ENCODE measurements at regions not wholly inside any gene's neighbourhood (a gene's known extent, or its start where the extent isn't known, plus 50 kb on each side); places are given as distances from the start of the nearest gene placed in this dataset.

- Histone ChIP-seq H3K9me3 (ENCODE audit: insufficient read depth, low read depth, low read length) (peaks cover 15% of the 10 kb centered on the region), H3K4me3 (ENCODE audit: low read length) (no peak overlapping the region), H3K9ac (ENCODE audit: low read depth, low read length) (no peak overlapping the region), H3K36me3 (ENCODE audit: insufficient read depth, low read depth, low read length) (no peaks in the 10 kb centered on the region), H3K4me1 (ENCODE audit: insufficient read depth, low read length) (no peaks in the 10 kb centered on the region), H3K27me3 (ENCODE audit: insufficient read depth, low read length) (no peaks in the 10 kb centered on the region), H3K27ac (ENCODE audit: low read length) (no peak overlapping the region)
These were observed 410.9 kb upstream of the PROK2 start for GRCh38 chr3:72195895-72196294.

- no peaks in the 10 kb centered on the region for H3K4me1 ChIP-seq (ENCODE audit: insufficient read depth, low read length)
- peaks cover 7% of the 10 kb centered on the region; the same call in 1 of the 2 replicates for H3K9me3 ChIP-seq (ENCODE audit: insufficient read depth, low read depth, low read length)
- H3K4me3 ChIP-seq (ENCODE audit: low read length) = no peak overlapping the region
- no peaks in the 10 kb centered on the region for H3K36me3 ChIP-seq (ENCODE audit: insufficient read depth, low read depth, low read length)
- H3K27ac ChIP-seq (ENCODE audit: low read length) = no peak overlapping the region
- no peak overlapping the region for H3K9ac ChIP-seq (ENCODE audit: low read depth, low read length)
- no peaks in the 10 kb centered on the region for H3K27me3 ChIP-seq (ENCODE audit: insufficient read depth, low read length)
These were observed 409.5 kb upstream of the PROK2 start for GRCh38 chr3:72194458-72194857.

GRCh38 chr3:72193771-72194430 lies 409.0 kb upstream of the PROK2 start:
- H3K36me3 ChIP-seq (ENCODE audit: insufficient read depth, low read depth, low read length) = no peaks in the 10 kb centered on the region
- H3K4me3 ChIP-seq (ENCODE audit: low read length) = no peak overlapping the region
- no peaks in the 10 kb centered on the region for H3K27me3 ChIP-seq (ENCODE audit: insufficient read depth, low read length)
- no peaks in the 10 kb centered on the region for H3K4me1 ChIP-seq (ENCODE audit: insufficient read depth, low read length)
- H3K9ac ChIP-seq (ENCODE audit: low read depth, low read length) = no peak overlapping the region
- no peak overlapping the region for H3K27ac ChIP-seq (ENCODE audit: low read length)
- H3K9me3 ChIP-seq (ENCODE audit: insufficient read depth, low read depth, low read length) = peaks cover 7% of the 10 kb centered on the region; the same call in 1 of the 2 replicates

- Histone ChIP-seq H3K9ac (ENCODE audit: low read depth, low read length) (no peak overlapping the region), H3K9me3 (ENCODE audit: insufficient read depth, low read depth, low read length) (peaks cover 7% of the 10 kb centered on the region; the same call in 1 of the 2 replicates), H3K27me3 (ENCODE audit: insufficient read depth, low read length) (no peaks in the 10 kb centered on the region), H3K36me3 (ENCODE audit: insufficient read depth, low read depth, low read length) (no peaks in the 10 kb centered on the region), H3K27ac (ENCODE audit: low read length) (no peak overlapping the region), H3K4me3 (ENCODE audit: low read length) (no peak overlapping the region), H3K4me1 (ENCODE audit: insufficient read depth, low read length) (no peaks in the 10 kb centered on the region)
These were observed 407.6 kb upstream of the PROK2 start for GRCh38 chr3:72192572-72192971.

DNA sequence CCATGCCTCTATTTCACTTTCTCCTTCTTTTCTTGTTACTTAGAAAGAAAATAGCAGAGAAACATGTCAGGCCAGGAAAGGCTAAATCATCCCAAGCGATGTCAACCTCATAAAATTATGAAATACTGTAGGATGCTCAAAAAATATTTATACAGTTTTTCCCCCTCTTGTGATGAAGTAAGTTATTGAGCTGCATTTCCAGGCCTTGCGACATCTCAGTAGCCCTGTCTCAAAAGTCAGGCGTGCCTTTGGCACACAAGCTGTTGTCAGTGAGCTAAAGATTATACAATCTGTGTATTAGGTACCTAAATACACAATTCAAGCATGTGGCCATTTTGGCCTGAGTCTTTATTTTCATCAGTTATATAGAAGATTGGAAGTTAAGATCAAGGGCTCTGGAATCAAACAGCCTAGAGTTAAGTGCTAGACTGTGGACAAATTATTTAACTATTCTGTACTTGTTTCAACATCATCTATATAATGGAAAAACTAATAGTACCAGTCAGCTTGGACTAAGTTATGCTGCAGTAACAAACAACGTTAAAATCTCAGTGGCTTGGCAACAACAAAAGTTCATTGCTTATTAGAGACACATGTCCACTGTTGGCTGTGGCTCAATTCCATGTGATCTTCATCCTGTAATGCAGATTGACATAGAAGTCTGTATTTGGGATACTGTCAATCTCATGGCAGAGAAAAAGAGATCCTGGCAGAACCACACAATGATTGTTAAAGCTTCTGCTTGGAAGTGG lies 406.4 kb upstream of the PROK2 start:
- no peaks in the 10 kb centered on the region for H3K36me3 ChIP-seq (ENCODE audit: insufficient read depth, low read depth, low read length)
- no peak overlapping the region for H3K9ac ChIP-seq (ENCODE audit: low read depth, low read length)
- H3K9me3 ChIP-seq (ENCODE audit: insufficient read depth, low read depth, low read length) = peaks cover 7% of the 10 kb centered on the region; the same call in 1 of the 2 replicates
- no peaks in the 10 kb centered on the region for H3K27me3 ChIP-seq (ENCODE audit: insufficient read depth, low read length)
- no peak overlapping the region for H3K27ac ChIP-seq (ENCODE audit: low read length)
- no peak overlapping the region for H3K4me3 ChIP-seq (ENCODE audit: low read length)
- no peaks in the 10 kb centered on the region for H3K4me1 ChIP-seq (ENCODE audit: insufficient read depth, low read length)

DNA sequence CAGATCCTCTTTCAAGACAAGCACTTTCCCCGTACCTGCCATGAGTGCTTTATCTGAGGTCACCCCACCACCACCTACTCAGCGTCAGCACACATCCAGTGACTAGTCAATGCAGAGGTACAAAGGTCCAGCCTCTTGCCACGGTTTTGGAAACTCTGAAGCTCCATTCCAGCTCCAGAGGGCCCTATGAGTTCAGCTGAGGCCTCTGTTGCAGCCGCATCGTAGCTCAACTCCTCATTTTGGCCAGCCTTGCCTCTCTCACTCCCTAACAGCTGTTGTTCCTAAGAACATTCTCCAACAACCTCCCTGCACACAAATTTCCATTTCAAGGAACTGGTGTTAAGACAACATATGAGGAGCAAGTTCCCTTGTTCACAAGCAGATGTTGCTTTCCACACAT lies 405.1 kb upstream of the PROK2 start:
- Histone ChIP-seq H3K4me3 (ENCODE audit: low read length) (no peak overlapping the region), H3K27ac (ENCODE audit: low read length) (no peak overlapping the region), H3K4me1 (ENCODE audit: insufficient read depth, low read length) (no peaks in the 10 kb centered on the region), H3K36me3 (ENCODE audit: insufficient read depth, low read depth, low read length) (no peaks in the 10 kb centered on the region), H3K9me3 (ENCODE audit: insufficient read depth, low read depth, low read length) (peaks cover 7% of the 10 kb centered on the region; the same call in 1 of the 2 replicates), H3K27me3 (ENCODE audit: insufficient read depth, low read length) (no peaks in the 10 kb centered on the region), H3K9ac (ENCODE audit: low read depth, low read length) (no peak overlapping the region)

DNA sequence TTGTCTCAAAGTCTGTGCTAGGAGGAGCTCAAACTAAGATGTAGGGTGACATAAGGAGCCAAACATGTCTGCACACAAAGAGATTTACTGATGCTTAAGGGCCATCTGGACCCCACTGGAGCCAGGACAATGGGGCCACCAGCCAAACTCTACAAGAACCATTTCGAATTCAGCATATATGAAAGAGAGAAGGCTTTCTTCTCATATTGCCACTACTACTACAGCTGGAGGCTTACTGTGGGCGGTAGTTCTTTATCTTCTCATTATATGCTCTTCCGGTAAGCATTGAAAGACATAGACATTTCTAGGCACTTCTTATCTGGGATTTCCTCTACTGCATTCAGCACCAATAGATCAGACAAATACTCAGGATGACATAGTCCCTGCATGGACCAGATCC lies 404.4 kb upstream of the PROK2 start:
- Histone ChIP-seq H3K4me3 (ENCODE audit: low read length) (no peak overlapping the region), H3K36me3 (ENCODE audit: insufficient read depth, low read depth, low read length) (no peaks in the 10 kb centered on the region), H3K9me3 (ENCODE audit: insufficient read depth, low read depth, low read length) (peaks cover 7% of the 10 kb centered on the region; the same call in 1 of the 2 replicates), H3K4me1 (ENCODE audit: insufficient read depth, low read length) (no peaks in the 10 kb centered on the region), H3K27me3 (ENCODE audit: insufficient read depth, low read length) (no peaks in the 10 kb centered on the region), H3K9ac (ENCODE audit: low read depth, low read length) (no peak overlapping the region), H3K27ac (ENCODE audit: low read length) (no peak overlapping the region)

GRCh38 chr3:72188536-72188935 lies 403.6 kb upstream of the PROK2 start:
- Histone ChIP-seq H3K4me1 (ENCODE audit: insufficient read depth, low read length) (no peaks in the 10 kb centered on the region), H3K4me3 (ENCODE audit: low read length) (no peak overlapping the region), H3K9me3 (ENCODE audit: insufficient read depth, low read depth, low read length) (peaks cover 7% of the 10 kb centered on the region; the same call in 1 of the 2 replicates), H3K27ac (ENCODE audit: low read length) (no peak overlapping the region), H3K9ac (ENCODE audit: low read depth, low read length) (no peak overlapping the region), H3K36me3 (ENCODE audit: insufficient read depth, low read depth, low read length) (no peaks in the 10 kb centered on the region), H3K27me3 (ENCODE audit: insufficient read depth, low read length) (no peaks in the 10 kb centered on the region)

DNA sequence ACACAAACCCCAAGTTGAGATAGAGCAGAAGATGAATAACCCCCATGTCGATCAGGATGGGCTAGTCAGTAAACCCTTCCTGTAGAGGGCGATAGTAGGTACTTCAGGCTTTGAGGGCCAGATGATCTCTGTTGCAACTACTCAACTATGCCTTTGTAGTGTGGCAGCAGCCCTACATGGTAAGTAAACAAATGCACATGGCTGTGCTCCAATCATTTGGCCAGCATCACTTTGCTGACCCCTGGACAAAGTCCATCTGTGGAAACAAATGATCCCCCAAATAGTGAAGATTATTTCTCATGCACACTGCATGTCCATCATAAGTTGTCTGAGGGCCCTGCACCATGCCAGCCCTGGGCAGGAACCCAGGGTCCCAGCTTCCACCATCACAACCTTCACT lies 402.2 kb upstream of the PROK2 start:
- H3K4me1 ChIP-seq (ENCODE audit: insufficient read depth, low read length) = no peaks in the 10 kb centered on the region
- H3K27ac ChIP-seq (ENCODE audit: low read length) = no peak overlapping the region
- no peaks in the 10 kb centered on the region for H3K27me3 ChIP-seq (ENCODE audit: insufficient read depth, low read length)
- H3K9me3 ChIP-seq (ENCODE audit: insufficient read depth, low read depth, low read length) = no peaks in the 10 kb centered on the region
- no peaks in the 10 kb centered on the region for H3K36me3 ChIP-seq (ENCODE audit: insufficient read depth, low read depth, low read length)
- no peak overlapping the region for H3K4me3 ChIP-seq (ENCODE audit: low read length)
- H3K9ac ChIP-seq (ENCODE audit: low read depth, low read length) = no peak overlapping the region

- no peaks in the 10 kb centered on the region for H3K4me1 ChIP-seq (ENCODE audit: insufficient read depth, low read length)
- H3K27me3 ChIP-seq (ENCODE audit: insufficient read depth, low read length) = no peaks in the 10 kb centered on the region
- H3K36me3 ChIP-seq (ENCODE audit: insufficient read depth, low read depth, low read length) = no peaks in the 10 kb centered on the region
- no peak overlapping the region for H3K4me3 ChIP-seq (ENCODE audit: low read length)
- no peak overlapping the region for H3K9ac ChIP-seq (ENCODE audit: low read depth, low read length)
- H3K27ac ChIP-seq (ENCODE audit: low read length) = no peak overlapping the region
- H3K9me3 ChIP-seq (ENCODE audit: insufficient read depth, low read depth, low read length) = no peaks in the 10 kb centered on the region
These were observed 401.5 kb upstream of the PROK2 start for GRCh38 chr3:72186400-72186855.

- Histone ChIP-seq H3K27ac (ENCODE audit: low read length) (no peak overlapping the region), H3K9ac (ENCODE audit: low read depth, low read length) (no peak overlapping the region), H3K4me1 (ENCODE audit: insufficient read depth, low read length) (no peaks in the 10 kb centered on the region), H3K27me3 (ENCODE audit: insufficient read depth, low read length) (no peaks in the 10 kb centered on the region), H3K4me3 (ENCODE audit: low read length) (no peak overlapping the region), H3K9me3 (ENCODE audit: insufficient read depth, low read depth, low read length) (no peaks in the 10 kb centered on the region), H3K36me3 (ENCODE audit: insufficient read depth, low read depth, low read length) (no peaks in the 10 kb centered on the region)
These were observed 400.8 kb upstream of the PROK2 start for GRCh38 chr3:72185549-72186399.
